Stimulated activated CD8-positive, alpha-beta memory T cell treated with anti-CD3 and anti-CD28 coated beads, Interleukin-4, amount 100 ng/mL, for 4 hours (primary cell): ENCODE measurements at regions not wholly inside any gene's neighbourhood (a gene's known extent, or its start where the extent isn't known, plus 50 kb on each side); places are given as distances from the start of the nearest gene placed in this dataset.

Experiments
- DNase-seq, 2 donors: peaks; one replicate each; pipeline ENCODE4 v3.0.0-alpha.2; 2020; ENCODE audit warnings: low read depth in 2 of 2, low spot score in 1 of 2

DNA sequence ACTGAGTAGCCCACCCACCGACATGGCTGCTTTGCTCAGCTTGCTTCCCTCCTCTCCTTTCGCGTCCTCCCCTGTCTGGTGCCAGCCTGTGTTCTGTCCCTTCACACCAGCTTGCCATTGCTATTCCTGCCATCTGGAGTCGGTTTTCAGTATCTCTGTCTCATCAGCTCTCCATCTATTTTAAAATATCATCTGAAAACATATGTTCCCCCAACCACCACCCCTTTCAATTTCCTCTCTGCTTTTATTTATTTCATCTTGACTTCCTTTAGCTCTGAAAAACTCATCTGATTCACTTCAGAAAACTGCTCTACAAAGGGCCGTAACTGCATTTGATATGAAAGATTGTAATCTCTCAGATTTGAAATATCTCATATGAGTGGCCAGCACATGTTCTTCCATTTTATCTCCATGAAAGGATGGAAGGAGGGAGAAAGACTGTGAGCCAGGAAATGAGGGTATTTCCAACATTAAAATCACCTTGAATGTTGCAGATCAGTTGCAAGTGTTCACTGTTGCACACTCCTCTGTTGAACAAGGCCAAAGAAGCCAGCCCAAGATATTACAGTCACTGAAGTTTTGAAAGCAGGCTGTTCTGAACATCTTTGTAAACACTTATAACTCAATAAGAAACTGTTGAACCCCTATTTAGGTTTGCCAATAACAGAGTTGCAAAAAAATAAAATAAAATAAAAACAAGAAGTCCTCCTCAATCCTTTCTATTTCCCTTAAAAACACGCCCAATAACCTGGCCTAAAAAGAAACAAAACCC lies 202.4 kb upstream of the NEBL start:
- DNase-seq: no peak

GRCh38 chr10:21097926-21098355 lies 200.8 kb upstream of the NEBL start:
- no peak for DNase-seq

DNA sequence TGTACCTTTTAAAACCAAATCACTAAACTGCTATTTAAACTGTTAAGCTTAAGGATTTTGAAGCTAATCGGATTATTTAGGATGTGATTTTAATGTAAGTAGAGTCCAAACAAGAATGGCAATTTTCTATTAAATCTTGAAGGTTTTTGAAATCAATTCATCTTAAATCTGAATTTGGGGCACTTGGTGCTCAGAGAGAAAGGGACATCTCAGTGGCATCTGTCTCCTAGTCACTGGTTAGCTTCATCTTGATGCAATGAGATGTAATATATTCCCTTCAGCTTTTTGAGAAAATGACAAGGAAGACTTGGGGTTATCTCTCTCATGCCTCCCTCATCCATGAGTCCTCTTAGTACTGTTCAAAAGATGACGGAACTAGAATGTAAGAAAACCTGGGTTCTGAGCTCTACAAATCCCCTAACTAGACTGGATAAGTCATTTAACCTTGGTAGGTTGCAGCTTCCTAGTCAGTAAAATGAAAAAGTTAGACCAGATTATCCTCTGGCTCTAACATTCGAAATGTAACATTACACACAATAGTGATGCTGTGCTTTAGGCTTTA lies 198.5 kb upstream of the NEBL start:
- DNase-seq: no peak

GRCh38 chr10:21095073-21095472 lies 198.0 kb upstream of the NEBL start:
- DNase-seq: no peak

- no peak for DNase-seq
These were observed 195.8 kb upstream of the NEBL start for GRCh38 chr10:21092683-21093524.

DNA sequence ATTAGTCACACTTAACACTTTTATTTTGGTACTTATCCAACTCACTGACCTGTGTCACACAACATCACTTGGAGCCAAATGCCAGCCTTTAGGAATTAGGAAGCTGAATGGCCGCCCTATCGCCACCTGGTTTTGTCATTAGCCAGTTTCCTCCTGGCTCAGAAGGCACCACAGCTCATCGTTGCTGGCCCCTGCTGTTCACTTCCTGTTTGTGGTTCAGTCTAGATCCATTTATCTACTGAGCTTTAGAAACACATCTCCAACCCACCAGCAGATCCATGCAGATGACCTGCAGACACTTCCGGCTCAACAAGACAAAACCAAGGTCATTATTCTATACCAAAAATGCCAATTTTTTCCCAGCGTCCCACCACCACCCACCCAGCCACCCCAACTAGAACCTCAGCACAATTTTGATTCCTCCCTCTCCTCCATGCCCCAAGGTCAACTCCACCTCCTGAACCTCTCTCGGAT lies 193.5 kb upstream of the NEBL start:
- DNase-seq: no peak

- DNase-seq: no peak
These were observed 190.4 kb upstream of the NEBL start for GRCh38 chr10:21087476-21087875.

GRCh38 chr10:21084700-21085099 lies 187.6 kb upstream of the NEBL start:
- DNase-seq: no peak

GRCh38 chr10:21083861-21084260 lies 186.8 kb upstream of the NEBL start:
- no peak for DNase-seq

- no peak for DNase-seq
These were observed 185.1 kb upstream of the NEBL start for GRCh38 chr10:21082206-21082605.

DNA sequence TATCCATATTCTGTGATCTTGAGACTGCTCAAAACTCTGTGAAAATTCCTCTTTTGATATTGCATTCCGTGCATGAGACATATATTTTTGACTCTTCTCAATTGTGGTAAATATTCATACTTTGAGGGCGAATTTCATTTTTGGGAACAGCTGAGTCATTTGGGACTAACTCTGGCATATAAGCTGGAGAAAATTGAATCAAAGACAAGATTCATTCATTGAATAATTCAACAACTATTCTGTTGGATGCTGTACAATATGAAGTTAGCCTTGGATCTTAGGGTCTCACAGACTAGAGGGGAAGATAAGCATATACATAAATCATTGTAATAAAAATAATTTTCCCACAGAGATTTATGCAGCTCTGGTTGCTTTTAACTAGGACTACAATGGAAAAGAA lies 183.2 kb upstream of the NEBL start:
- no peak for DNase-seq

GRCh38 chr10:21079330-21079658 lies 182.2 kb upstream of the NEBL start:
- DNase-seq: no peak

DNA sequence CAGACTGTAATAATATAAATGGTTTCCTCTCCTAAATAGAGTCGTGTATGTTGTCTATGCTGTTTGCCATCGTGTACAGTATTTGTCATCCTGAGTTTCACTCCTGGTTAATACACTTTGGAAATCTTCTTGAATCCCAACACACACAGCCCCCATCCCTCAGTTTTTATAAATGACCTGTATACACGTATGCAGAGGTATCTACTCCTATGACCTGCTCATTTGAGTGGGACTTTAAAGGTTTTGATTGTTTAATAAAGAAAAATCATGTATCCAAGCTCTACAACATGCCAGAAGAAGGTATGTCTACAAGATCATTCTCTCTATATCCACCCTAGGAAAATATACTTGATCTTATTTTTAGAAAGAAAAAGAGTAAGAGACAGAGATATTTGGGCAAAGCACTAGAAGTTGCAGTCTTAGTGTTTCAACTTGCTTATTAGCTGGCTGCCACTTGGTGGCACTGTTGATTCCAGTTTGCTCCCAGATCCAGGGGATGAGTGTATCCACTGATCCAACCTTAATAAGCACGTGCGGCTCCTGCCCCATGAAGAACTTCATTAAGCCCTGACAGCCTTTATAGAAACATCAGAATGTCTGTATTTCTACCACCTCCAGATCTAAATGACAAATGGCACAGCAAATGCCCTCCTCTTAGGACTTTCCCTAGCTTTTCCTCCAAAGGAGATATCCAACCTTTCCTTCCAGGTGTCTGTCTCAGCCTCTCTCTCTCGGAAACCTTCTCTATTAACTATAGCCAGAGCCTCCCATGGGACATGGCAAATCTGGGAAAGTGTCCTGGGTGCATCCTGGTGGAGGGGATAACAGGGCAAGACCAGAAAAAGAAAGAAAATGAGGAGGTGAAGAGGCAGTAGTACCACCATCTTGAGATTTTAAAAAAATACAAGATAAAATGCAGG lies 181.6 kb upstream of the NEBL start:
- no peak for DNase-seq

GRCh38 chr10:21077681-21078080 lies 180.6 kb upstream of the NEBL start:
- no peak for DNase-seq

DNA sequence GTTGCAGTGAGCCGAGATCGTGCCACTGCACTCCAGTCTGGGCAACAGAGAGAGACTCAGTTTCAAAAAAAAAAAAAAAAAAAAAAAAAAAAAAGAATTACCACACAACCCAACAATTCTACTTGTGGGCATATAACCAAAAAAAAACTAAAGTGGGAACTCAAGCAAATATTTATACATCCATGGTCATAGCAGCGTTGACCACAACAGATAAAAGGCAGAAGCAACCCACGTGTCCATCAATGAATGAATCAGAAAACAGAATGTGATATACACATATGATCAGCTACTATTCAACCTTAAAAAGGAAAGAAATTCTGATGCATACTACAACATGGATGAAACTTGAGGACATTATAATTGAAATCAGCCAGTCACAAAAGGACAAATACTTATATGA lies 179.3 kb upstream of the NEBL start:
- no peak for DNase-seq

GRCh38 chr10:21075880-21076279 lies 178.8 kb upstream of the NEBL start:
- DNase-seq: no peak

- no peak for DNase-seq
These were observed 174.0 kb upstream of the NEBL start for GRCh38 chr10:21071001-21071673.

DNA sequence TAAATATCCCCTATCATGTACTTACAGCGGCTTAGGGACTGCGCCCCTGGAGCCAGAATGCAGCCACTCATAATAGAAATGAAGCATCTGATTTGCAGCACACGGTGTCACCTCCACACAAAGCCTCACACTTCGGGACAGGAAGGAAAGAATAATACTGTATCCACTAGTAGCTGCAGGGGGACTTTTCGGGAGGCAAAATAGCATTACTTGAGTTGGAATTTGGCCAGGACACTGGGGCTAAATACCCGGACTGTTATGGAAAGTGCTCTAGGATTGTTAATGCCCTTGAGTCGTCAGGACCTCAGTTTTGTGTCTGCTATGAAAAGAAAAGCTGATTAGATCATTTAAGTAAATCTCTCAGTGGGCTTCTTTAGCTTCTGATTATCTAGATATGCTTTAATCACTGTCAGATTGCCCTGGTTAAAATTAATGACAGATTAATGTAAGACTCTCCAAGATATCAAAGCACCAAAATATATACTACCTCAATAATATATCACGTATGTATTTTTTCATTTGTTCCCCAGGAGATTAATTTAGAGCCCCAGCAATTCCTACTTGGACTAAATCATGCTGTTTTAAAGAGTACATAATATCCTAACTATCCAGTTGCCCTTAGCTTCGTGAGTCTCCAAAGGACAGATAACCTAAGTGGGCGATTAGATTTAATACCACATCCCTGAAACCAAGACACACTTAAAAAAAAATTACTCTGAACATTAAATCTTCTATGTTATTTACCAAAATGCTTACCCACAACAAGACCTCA lies 173.0 kb upstream of the NEBL start:
- DNase-seq: no peak

DNA sequence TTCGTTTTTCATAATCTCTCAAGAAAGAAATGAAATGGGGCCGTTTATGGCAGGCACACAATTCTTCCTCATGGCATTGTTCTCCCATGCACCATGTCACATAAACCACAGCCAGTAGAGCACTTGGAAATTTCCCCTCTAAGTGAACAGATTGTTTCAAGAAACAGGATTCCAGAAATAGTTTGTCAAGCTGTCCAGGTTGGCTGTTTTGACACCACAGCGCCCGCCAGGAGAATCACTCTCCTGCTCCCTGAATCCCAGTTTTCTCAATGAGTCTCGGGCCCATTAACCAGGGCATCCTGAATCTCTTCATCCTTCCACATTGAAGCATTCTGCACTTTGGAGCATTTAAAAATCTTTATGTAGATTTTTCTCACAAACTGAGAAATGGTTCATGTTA lies 172.2 kb upstream of the NEBL start:
- no peak for DNase-seq
